Stimulated activated CD8-positive, alpha-beta memory T cell treated with anti-CD3 and anti-CD28 coated beads, Interleukin-7, amount 100 ng/mL, for 48 hours (primary cell): ENCODE measurements at regions not wholly inside any gene's neighbourhood (a gene's known extent, or its start where the extent isn't known, plus 50 kb on each side); places are given as distances from the start of the nearest gene placed in this dataset.
"Not testable (repeated sequence)": the region's sequence is repeated elsewhere in the genome, so short reads cannot be mapped to it uniquely, and the experiment has no call there.

ENCODE experiments used
- DNase-seq, 2 donors: peaks; one replicate each; pipeline ENCODE4 v3.0.0-alpha.2; 2020; ENCODE audit warnings: low read depth in 1 of 2; ENCODE audit errors: extremely low read depth in 1 of 2

DNA sequence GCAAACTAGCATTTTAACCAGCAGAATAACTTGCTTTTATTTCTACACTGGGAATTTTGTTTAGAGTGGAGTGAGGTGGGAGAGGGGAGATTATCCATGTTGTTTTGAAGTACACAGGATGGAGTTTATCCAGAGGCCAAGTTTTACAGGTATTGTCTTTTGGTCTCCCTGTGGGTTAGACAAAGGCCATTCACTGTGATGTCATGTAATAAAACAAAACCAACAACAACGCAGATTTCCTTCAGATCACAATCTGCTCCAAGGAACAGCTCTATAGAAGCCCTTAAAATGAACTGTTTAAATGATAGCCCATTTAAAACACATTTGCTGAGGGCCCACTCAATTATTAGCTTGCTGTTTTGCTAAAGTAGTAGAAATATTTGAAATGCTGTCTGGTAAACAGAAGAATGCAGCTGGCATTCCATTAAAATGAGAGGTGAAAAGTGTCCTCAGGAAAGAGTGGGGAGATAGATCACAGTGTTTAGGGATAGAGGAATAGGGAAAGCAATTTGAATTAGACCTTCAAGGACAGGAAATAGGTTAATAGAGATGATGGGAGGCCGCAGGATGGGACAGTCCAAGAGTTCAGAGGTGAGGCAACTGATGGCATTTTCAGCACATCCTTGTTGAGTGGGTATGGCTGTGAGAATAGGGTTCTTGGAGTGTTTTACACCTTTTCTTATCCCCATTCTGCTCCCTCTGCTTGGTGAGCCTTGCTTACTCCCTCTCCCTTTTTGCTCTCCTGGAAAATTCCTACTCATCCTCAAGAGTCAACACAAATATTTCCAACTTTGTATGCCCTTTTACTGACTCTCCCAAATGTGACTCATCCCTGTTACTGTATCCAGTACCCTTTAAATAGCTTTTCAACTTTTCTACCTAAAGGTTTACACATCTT is 140.1 kb upstream of the NR3C1 start:
- DNase-seq = no peak

DNA sequence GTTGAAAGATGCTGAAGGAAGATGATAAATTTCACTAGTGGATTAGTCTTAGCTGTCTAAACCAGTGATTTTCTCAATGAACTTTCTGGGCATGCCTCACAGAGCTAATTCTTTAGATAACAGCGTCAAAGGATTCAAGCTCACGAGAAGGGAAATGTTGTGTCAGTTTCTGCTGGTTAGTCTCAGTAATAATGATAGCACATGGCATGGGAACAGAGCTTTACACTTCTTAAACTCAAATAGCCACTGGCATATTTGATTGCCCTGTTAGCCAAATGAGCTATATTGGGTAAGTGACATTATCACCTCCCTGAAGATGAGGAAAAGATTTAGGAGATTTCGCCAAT is 139.3 kb upstream of the NR3C1 start:
- no peak for DNase-seq

- DNase-seq = no peak
These were observed 138.7 kb upstream of the NR3C1 start for GRCh38 chr5:143541943-143542797.

DNA sequence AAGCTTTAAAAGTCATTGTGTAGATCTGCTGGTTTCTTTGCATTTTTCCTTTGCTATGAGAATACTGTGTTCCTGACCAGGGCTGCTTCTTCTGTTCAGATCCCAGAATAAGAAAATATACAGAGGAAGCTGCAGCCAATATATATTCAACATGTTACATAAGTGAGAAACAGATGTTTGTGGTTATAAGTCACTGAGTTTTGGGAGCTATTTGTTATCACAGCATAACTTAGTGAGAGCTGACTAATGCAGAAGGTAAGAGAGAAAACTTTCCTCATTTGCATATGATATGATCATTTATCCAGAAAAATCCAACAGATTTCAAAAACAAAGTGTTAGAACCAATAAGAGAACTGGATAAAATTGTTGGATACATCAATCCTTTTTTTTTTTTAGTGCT is 136.3 kb upstream of the NR3C1 start:
- no peak for DNase-seq

DNA sequence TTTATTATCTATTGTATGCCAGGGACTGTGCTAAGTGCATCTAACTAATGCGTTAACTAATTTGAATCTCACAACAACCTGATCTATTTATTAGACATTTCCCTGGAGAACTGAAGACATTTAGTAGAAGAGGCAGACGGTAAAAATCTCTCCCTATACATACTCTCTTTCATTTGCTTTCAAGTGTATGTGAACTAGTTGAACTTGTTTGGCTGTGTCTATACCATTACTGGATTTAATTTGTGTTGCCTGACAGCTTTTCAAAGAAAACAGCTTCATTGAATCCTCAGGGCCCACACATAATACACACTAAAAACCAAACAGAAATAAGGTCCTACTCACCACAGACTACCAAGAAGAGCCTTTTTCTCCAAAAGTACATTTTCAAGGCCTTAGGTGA is 133.6 kb upstream of the NR3C1 start:
- no peak for DNase-seq

DNA sequence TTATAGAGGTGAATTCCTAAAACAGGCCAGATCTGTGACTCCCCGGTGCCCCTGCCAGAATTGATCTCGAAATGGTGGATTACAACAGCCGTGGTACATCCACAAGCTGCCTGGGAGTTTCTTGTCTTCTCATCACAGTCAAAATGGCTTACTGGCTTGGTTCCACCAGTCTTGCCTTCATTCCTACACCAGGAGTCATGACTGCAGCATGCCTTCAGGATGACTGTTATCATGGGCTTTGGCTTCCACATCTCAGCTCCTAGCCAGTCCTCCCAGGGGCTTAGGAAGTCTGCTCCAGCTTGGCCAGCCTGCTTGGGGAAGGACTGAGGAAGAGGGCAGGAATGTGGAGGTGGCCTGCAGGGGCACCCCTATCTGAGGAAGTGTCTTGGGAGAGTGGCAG is 132.9 kb upstream of the NR3C1 start:
- no peak for DNase-seq

- DNase-seq = no peak
These were observed 131.3 kb upstream of the NR3C1 start for GRCh38 chr5:143534761-143535154.

- DNase-seq = no peak
These were observed 130.7 kb upstream of the NR3C1 start for GRCh38 chr5:143533978-143534760.

DNA sequence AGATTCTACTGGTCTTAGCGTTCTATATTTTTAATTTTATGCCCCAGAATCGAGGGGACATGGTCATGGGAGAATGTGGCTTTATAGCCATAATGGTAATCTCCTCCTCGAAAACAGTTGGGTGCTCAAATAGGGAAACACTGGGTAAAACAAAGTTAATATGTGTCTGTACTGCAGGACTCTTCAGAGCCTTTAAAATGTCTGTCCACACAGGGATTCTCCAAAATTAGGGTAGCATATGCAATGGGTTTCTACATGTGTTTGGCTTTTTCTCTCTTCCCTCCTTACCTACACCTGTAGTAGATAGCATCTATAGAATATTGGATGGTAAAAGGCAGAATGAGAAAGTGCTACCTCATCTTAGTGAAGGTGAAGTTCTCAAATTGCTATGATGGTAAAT is 130.0 kb upstream of the NR3C1 start:
- DNase-seq = no peak

GRCh38 chr5:143527808-143528207 is 124.3 kb upstream of the NR3C1 start:
- DNase-seq = no peak

DNA sequence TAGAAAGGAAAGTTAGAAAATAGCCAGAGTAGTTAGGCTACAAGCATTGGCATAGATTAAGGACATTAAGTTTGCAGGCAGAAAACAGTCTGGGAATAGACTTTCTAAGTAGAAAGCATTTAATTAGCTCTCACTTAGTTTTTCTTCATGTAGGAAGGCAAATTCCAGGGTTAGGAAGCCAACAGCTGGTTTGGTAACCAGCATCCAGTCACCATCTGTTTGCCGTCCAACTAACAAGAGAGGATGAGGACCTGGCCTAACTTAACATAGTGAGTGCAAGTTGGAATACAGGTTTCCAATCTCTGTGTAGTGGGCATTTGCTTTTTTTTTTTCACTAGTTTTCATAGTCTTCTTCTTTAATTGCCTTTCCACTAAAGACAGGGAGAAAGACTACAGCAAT is 121.7 kb upstream of the NR3C1 start:
- DNase-seq = no peak

- DNase-seq = no peak
These were observed 121.0 kb upstream of the NR3C1 start for GRCh38 chr5:143524338-143524945.

DNA sequence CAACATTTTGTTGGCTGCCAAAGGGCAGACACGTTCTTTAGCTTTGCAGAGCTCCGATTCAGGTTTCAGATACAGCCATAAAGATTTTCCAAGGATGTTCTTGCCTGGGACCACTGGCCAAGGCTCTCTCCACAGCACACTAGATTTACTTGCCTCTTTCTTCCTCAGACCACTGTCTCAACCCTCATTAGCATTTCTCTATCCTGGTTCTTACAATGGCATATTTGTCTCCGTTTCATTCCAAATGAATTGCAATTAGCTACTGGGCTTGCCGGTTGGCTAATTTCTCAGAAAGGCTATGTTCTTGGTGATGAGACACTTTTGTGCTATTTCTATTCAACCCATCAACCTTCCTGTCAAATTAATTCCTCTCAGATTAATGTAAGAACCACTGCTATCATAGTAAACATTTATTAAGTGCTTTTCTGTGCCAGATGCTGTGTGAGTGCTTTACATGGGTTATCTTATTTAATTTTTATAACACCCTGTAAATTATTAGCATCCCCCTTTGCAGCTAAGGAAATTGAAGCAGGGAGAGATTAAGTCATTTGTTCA is 118.4 kb upstream of the NR3C1 start:
- DNase-seq = no peak

- no peak for DNase-seq
These were observed 117.7 kb upstream of the NR3C1 start for GRCh38 chr5:143521141-143521540.

GRCh38 chr5:143519215-143519614 is 115.7 kb upstream of the NR3C1 start:
- not testable (repeated sequence) for DNase-seq

GRCh38 chr5:143517824-143518223 is 114.3 kb upstream of the NR3C1 start:
- not testable (repeated sequence) for DNase-seq

DNA sequence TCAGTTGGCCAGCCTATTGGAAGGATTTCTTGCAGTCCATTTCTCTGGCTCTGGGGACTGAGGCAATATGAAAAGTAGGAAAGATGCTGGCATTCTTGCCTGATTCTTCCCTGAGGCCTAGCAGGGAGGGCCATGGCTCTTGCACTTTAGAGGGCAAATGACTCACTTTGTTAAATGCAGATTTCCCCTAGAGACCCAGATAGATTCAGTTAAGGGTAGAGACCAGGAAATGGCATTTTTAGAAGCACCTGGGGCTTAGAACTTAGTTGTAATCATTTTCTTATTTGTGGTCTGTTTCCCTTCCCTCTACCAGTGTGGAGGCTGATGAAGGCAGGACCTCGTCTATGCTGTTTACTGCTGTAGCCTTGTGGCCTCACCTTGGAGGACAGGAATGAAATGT is 112.8 kb upstream of the NR3C1 start:
- DNase-seq = no peak

DNA sequence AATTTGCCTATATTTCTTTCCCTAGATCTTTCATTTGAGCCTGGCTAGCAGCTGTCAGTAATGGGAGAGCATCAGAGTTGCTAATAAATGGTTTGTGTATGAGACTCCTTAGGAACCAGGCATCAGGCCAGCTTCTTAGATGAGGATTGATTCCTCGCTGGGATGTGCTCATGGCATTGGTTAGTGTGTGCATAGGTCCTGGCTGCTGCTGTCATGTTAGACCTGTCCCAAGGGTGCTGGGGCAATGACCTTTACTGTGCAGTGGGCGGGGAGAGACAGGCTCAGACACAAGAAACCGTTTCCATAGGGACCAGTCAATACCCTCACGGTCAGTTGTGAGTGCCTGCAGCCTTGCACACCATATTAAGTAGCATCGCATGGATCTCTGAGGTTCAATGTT is 112.3 kb upstream of the NR3C1 start:
- no peak for DNase-seq

- DNase-seq = no peak
These were observed 111.3 kb upstream of the NR3C1 start for GRCh38 chr5:143514616-143515335.

- DNase-seq = no peak
These were observed 110.2 kb upstream of the NR3C1 start for GRCh38 chr5:143513720-143514119.
